22Rv1 (cell line): ENCODE measurements at regions not wholly inside any gene's neighbourhood (a gene's known extent, or its start where the extent isn't known, plus 50 kb on each side); places are given as distances from the start of the nearest gene placed in this dataset.

Experiments
- CTCF ChIP-seq: fragments of 450-650 bp; IDR thresholded peaks from 2 replicates; pipeline ENCODE4 v1.5.1; 2017; ENCODE audit warnings: mild to moderate bottlenecking
- ZFX ChIP-seq: fragments of 450-650 bp; IDR thresholded peaks from 2 replicates; pipeline ENCODE4 v1.6.1; 2017; ENCODE audit warnings: antibody characterized with exemption, borderline replicate concordance

- no peak for TF ChIP-seq CTCF
- TF ChIP-seq ZFX, result no peak
Measured at GRCh38 chr3:154559623-154560022, 129.6 kb upstream of the GPR149 start.
